ENCODE measurements at regions not wholly inside any gene's neighbourhood (a gene's known extent, or its start where the extent isn't known, plus 50 kb on each side); places are given as distances from the start of the nearest gene placed in this dataset.

DNA sequence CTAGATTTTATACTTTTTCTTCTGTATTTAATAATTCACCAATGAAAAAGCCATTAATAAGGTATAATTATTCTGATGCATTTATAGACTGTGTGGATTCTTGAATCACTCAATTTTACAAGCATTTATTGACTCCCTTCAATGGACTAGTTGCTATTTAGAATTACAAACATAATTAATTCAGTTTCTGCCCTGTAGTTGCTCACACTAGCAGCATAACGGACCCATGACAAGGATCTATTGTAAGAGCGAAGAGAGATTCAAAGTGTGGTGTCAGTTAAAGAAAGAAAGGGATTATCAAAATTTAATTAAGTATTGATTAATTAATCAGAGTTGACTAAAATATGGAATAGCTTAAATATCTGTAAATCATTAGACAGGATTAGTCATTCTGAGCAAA lies 602.6 kb upstream of the PTCHD4 start:
- DNase-seq (ENCODE audit: low spot score) (no peak), ATAC-seq (ENCODE audit: low FRiP score) (no peak)
- TF ChIP-seq, protein P1, sequence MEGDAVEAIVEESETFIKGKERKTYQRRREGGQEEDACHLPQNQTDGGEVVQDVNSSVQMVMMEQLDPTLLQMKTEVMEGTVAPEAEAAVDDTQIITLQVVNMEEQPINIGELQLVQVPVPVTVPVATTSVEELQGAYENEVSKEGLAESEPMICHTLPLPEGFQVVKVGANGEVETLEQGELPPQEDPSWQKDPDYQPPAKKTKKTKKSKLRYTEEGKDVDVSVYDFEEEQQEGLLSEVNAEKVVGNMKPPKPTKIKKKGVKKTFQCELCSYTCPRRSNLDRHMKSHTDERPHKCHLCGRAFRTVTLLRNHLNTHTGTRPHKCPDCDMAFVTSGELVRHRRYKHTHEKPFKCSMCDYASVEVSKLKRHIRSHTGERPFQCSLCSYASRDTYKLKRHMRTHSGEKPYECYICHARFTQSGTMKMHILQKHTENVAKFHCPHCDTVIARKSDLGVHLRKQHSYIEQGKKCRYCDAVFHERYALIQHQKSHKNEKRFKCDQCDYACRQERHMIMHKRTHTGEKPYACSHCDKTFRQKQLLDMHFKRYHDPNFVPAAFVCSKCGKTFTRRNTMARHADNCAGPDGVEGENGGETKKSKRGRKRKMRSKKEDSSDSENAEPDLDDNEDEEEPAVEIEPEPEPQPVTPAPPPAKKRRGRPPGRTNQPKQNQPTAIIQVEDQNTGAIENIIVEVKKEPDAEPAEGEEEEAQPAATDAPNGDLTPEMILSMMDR (IDR thresholded peaks at IDR 0.05) = no peak

- DNase-seq (ENCODE audit: low spot score) (no peak), ATAC-seq (ENCODE audit: low FRiP score) (no peak)
- TF ChIP-seq, protein P1 (IDR thresholded peaks at IDR 0.05) = no peak
Measured at GRCh38 chr6:48706310-48706709, 595.3 kb upstream of the PTCHD4 start.

GRCh38 chr6:48701572-48701971 lies 590.6 kb upstream of the PTCHD4 start:
- ATAC-seq (ENCODE audit: low FRiP score) (no peak), DNase-seq (ENCODE audit: low spot score) (no peak)
- TF ChIP-seq, protein P1 (IDR thresholded peaks at IDR 0.05) = no peak

DNA sequence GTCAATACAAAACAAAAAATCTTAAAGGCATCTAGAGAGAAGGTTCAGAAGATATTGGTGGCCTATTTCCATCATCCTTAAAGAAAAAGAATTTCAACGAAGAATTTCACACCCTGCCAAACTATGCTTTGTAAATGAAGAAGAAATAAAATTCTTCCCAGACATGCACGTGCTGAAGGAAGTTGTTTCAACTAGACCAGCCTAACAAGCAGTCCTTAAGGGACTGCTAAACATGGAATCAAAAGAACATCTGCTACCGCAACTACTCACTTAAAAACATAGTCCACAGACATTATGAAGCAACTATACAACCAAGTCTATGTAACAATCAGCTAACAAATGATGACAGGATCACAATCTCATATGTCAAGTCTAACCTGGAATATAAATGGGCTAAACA lies 584.9 kb upstream of the PTCHD4 start:
- ATAC-seq (ENCODE audit: low FRiP score) (no peak), DNase-seq (ENCODE audit: low spot score) (no peak)
- TF ChIP-seq, protein P1 (IDR thresholded peaks at IDR 0.05) = no peak

- DNase-seq (ENCODE audit: low spot score) (no peak), ATAC-seq (ENCODE audit: low FRiP score) (no peak)
- TF ChIP-seq, protein P1 (IDR thresholded peaks at IDR 0.05) = no peak
Measured at GRCh38 chr6:48691420-48691819, 580.4 kb upstream of the PTCHD4 start.

DNA sequence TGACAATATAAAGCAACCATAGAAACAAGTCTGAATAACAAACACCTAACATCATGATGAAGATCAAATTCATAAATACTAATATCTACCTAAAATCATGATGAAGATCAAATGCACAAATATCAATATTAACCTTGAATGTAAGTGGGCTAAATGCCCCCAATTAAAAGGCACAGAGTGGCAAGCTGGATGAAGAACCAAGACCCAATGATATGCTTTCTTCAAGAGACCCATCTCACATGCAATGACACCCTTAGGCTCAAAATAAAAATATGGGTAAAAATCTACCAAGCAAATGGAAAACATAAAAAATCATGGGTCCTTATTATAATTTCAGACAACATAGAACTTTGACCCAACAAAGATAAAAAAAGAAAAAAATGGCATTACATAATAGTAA lies 578.5 kb upstream of the PTCHD4 start:
- no peak for DNase-seq (ENCODE audit: low spot score)
- TF ChIP-seq, protein P1 (IDR thresholded peaks at IDR 0.05) = no peak
- no peak for ATAC-seq (ENCODE audit: low FRiP score)

DNA sequence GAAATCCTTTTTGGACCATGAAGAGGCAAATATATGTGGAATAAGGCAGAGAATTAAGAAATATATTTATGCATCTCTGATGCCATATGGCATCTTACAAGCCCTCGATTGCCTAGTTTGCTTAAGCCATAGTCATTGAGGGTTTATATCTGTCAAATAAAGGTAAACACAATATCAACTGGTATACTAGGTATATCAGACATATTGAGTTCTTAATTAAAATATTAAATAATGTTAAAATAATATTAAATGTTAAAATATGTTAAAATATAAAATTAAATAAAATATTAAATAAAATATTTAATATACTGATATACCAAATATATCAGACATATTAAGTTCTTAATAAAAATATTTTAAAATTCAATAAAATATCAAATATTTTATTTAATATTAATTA lies 567.4 kb upstream of the PTCHD4 start:
- ATAC-seq (ENCODE audit: low FRiP score) (no peak), DNase-seq (ENCODE audit: low spot score) (no peak)
- TF ChIP-seq, protein P1 (IDR thresholded peaks at IDR 0.05) = no peak

All from omental fat pad (tissue), 3 donors.